B cell (primary cell): ENCODE measurements at regions not wholly inside any gene's neighbourhood (a gene's known extent, or its start where the extent isn't known, plus 50 kb on each side); places are given as distances from the start of the nearest gene placed in this dataset.

Experiments
- ATAC-seq: fragments of 200-7000 bp; cut with Tn5 transposase; one replicate; pipeline ENCODE4 v1.10.0; 2021; ENCODE audit warnings: low read depth, mild to moderate bottlenecking, moderate number of reproducible peaks, moderate library complexity
- CTCF ChIA-PET: fragments of 350-600 bp; sonication (Branson Sonifier 250); formaldehyde crosslinking; loops from one replicate; lab custom pipeline; 2021; ENCODE audit warnings: antibody characterized with exemption, inconsistent platforms; lab: Charles Lee
- POLR2A ChIA-PET: fragments of 350-600 bp; sonication (Branson Sonifier 250); formaldehyde crosslinking; loops from one replicate; lab custom pipeline; 2021; ENCODE audit warnings: antibody characterized with exemption; lab: Charles Lee
- DNase-seq: peaks from one replicate; pipeline ENCODE4 v3.0.0; 2013
- H2AFZ ChIP-seq: 2 replicates; pipeline ENCODE4 v1.6.1; 2012; ENCODE audit warnings: mild to moderate bottlenecking, low read depth, low read length; ENCODE audit not compliant: insufficient read depth, poor library complexity, severe bottlenecking
- H3K27ac ChIP-seq, 2 donors: 1 replicate in 1 of 2; 2 replicates in 1 of 2; pipeline ENCODE4 v1.5.1; 2012 to 2013; ENCODE audit warnings: low read length in 2 of 2, mild to moderate bottlenecking in 2 of 2, moderate library complexity in 1 of 2
- H3K27me3 ChIP-seq, 4 experiments: fragments of 200-600 bp in 1 of 4; sonication (generic) in 1 of 4; replicated peaks in 1 of 4; 1 replicate in 2 of 4; 2 replicates in 2 of 4; pipeline versions ENCODE4 v1.6.1 to v1.7.0; 2013 to 2016; ENCODE audit warnings: low read length in 3 of 4, mild to moderate bottlenecking in 2 of 4, mixed read lengths in 1 of 4, moderate library complexity in 1 of 4; ENCODE audit not compliant: insufficient read depth in 4 of 4, control insufficient read depth in 3 of 4; ENCODE audit errors: control extremely low read depth in 1 of 4
- H3K36me3 ChIP-seq, 2 experiments: replicated peaks in 1 of 2; 1 replicate in 1 of 2; 2 replicates in 1 of 2; pipeline versions ENCODE4 v1.6.1 to v1.7.1; 2013; ENCODE audit warnings: low read length in 1 of 2; ENCODE audit not compliant: insufficient read depth in 2 of 2, control insufficient read depth in 1 of 2; ENCODE audit errors: control extremely low read depth in 1 of 2, extremely low read depth in 1 of 2
- H3K4me1 ChIP-seq, 2 donors: fragments of 200-600 bp in 1 of 2; sonication (generic) in 1 of 2; 1 replicate in 1 of 2; 2 replicates in 1 of 2; pipeline versions ENCODE4 v1.5.1 to v1.6.1; 2013 to 2017; ENCODE audit warnings: low read length in 2 of 2; ENCODE audit not compliant: control insufficient read depth in 2 of 2, insufficient read depth in 2 of 2
- H3K4me2 ChIP-seq: replicated peaks from 2 replicates; pipeline ENCODE3; 2012; ENCODE audit warnings: mild to moderate bottlenecking, low read depth, low read length; ENCODE audit not compliant: poor library complexity, severe bottlenecking
- H3K4me3 ChIP-seq, 5 experiments: fragments of 200-600 bp in 1 of 5; sonication (generic) in 1 of 5; 1 replicate in 3 of 5; 2 replicates in 2 of 5; pipeline versions ENCODE4 v1.5.1 to v1.7.0; 2011 to 2016; ENCODE audit warnings: low read length in 4 of 5, mild to moderate bottlenecking in 4 of 5, low read depth in 2 of 5, control low read depth in 1 of 5, moderate library complexity in 1 of 5; ENCODE audit not compliant: insufficient read depth in 1 of 5; ENCODE audit errors: control extremely low read depth in 1 of 5, extremely low read depth in 1 of 5
- H3K79me2 ChIP-seq: fragments of 200-600 bp; sonication (generic); one replicate; pipeline ENCODE4 v1.6.0; 2016; ENCODE audit warnings: low read length; ENCODE audit not compliant: control insufficient read depth, insufficient read depth
- H3K9ac ChIP-seq: fragments of 200-600 bp; sonication (generic); 2 replicates; pipeline ENCODE4 v1.6.1; 2017; ENCODE audit warnings: mild to moderate bottlenecking, low read length, moderate library complexity
- H3K9me3 ChIP-seq, 3 donors: one replicate each; pipeline versions ENCODE4 v1.6.1 to v1.7.1; 2013; ENCODE audit warnings: low read length in 2 of 3; ENCODE audit not compliant: control insufficient read depth in 2 of 3, insufficient read depth in 1 of 3; ENCODE audit errors: control extremely low read depth in 1 of 3
- H4K20me1 ChIP-seq: 2 replicates; pipeline ENCODE4 v1.6.0; 2012; ENCODE audit warnings: mild to moderate bottlenecking, low read length; ENCODE audit not compliant: insufficient read depth, control insufficient read depth, poor library complexity, severe bottlenecking
- H3K27ac Mint-ChIP-seq: one replicate; pipeline ENCODE4 v1.8.0; 2021; ENCODE audit warnings: mixed read lengths
- H3K27me3 Mint-ChIP-seq: one replicate; pipeline ENCODE4 v1.8.0; 2021; ENCODE audit warnings: mixed read lengths
- H3K4me1 Mint-ChIP-seq: one replicate; pipeline ENCODE4 v1.8.0; 2021; ENCODE audit warnings: mixed read lengths
- H3K4me3 Mint-ChIP-seq: one replicate; pipeline ENCODE4 v1.8.0; 2021; ENCODE audit warnings: mixed read lengths
- H3K9me3 Mint-ChIP-seq: one replicate; pipeline ENCODE4 v1.8.0; 2022; ENCODE audit warnings: mixed read lengths; ENCODE audit not compliant: insufficient read depth
- CTCF ChIP-seq: fragments of 200-600 bp; IDR thresholded peaks from one replicate; pipeline ENCODE4 v1.8.0; 2022; ENCODE audit warnings: antibody characterized with exemption, mild to moderate bottlenecking
- EZH2 ChIP-seq: IDR thresholded peaks from 2 replicates; pipeline ENCODE4 v1.6.1; 2012; ENCODE audit warnings: borderline replicate concordance, low read depth, mild to moderate bottlenecking, moderate library complexity, low read length; ENCODE audit not compliant: insufficient read depth, poor library complexity, severe bottlenecking
- WGBS: methylation state at CpG from one replicate; pipeline ENCODE4 v1.1.5; 2013; ENCODE audit warnings: missing lambda C conversion rate; ENCODE audit not compliant: insufficient coverage; 5-methylcytosine and 5-hydroxymethylcytosine counted together
- intact Hi-C: fragments of 100-400 bp; cut with micrococcal nuclease; formaldehyde crosslinking; loops from one replicate; pipeline ENCODE4 v1.10.0; 2022

DNA sequence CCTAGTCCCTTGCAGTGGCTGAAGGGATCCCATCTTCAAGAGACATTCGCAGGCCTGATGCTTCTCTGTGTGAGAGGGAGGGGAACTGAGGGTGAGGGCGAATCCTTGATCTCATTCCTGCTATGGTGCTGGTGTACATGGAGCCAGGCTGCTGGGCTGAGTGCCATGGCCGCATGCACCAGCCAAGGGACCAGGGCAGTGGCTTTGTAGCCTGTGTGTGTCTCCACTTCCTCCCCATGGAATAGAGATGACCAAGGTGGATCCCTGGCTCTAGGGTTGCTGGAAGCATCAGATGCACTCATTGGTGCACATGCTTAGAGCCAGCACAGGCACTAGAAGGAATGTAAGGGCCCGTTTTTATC, 195.0 kb downstream of the FOXL1 start:
- Histone ChIP-seq H3K4me2 (no peak overlapping the region), H3K4me1 (no peaks in the 10 kb centered on the region), H4K20me1 (no peaks in the 10 kb centered on the region), H3K27me3 (no peaks in the 10 kb centered on the region), H3K36me3 (no peaks in the 10 kb centered on the region), H3K9me3 (no peaks in the 10 kb centered on the region), H3K27ac (no peak overlapping the region), H2AFZ (no peak overlapping the region), H3K79me2 (no peaks in the 10 kb centered on the region), H3K4me3 (no peak overlapping the region), H3K9ac (no peak overlapping the region)
- intact Hi-C loops: no loop called here
- CTCF ChIA-PET: no interaction called here
- Mint-ChIP-seq H3K4me1 (no peaks in the 10 kb centered on the region), H3K27ac (no peak overlapping the region), H3K27me3 (peaks cover 24% of the 10 kb centered on the region), H3K9me3 (no peaks in the 10 kb centered on the region), H3K4me3 (no peak overlapping the region)
- 56% methylated on average over 4 of the region's 4 CpGs for WGBS
- ATAC-seq: no peak
- POLR2A ChIA-PET: no interaction called here
- TF ChIP-seq CTCF (no peak), EZH2 (no peak)
- no peak for DNase-seq

DNA sequence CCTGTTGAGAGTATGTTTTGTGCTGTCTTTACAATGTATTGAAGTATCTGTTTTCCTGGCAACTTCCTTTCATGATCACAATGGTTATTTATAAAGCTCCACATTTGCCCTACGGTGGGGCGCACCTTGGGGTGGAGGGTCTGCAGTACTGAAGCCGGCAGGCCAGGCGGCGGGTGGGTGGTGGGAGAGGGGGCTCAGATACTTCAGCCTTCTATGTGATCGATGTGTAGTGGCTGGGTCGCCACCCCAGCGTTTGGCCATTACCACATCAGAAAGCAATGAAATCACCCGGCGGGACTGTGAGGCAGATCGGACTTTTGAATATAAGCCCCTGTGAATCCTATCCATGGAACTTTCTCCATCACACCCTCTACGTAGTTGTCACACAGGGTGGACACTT, 196.6 kb downstream of the FOXL1 start:
- Histone ChIP-seq H3K27ac (no peak overlapping the region), H3K36me3 (no peaks in the 10 kb centered on the region), H3K9ac (no peak overlapping the region), H3K79me2 (no peaks in the 10 kb centered on the region), H3K27me3 (no peaks in the 10 kb centered on the region), H3K9me3 (no peaks in the 10 kb centered on the region), H2AFZ (no peak overlapping the region), H3K4me3 (no peak overlapping the region), H3K4me2 (no peak overlapping the region), H4K20me1 (no peaks in the 10 kb centered on the region), H3K4me1 (no peaks in the 10 kb centered on the region)
- H3K4me1 Mint-ChIP-seq: no peaks in the 10 kb centered on the region
- H3K4me3 Mint-ChIP-seq: no peak overlapping the region
- no peak overlapping the region for H3K27ac Mint-ChIP-seq
- ATAC-seq (no peak), DNase-seq (no peak)
- ChIA-PET CTCF (no interaction called here), POLR2A (no interaction called here)
- peaks cover 18% of the 10 kb centered on the region for H3K27me3 Mint-ChIP-seq
- 97% methylated on average over 10 of the region's 12 CpGs for WGBS
- intact Hi-C loops: no loop called here
- TF ChIP-seq EZH2 (no peak), CTCF (no peak)
- no peaks in the 10 kb centered on the region for H3K9me3 Mint-ChIP-seq
